Epithelial cell of esophagus (primary cell): ENCODE measurements at regions not wholly inside any gene's neighbourhood (a gene's known extent, or its start where the extent isn't known, plus 50 kb on each side); places are given as distances from the start of the nearest gene placed in this dataset.

Experiments
- DNase-seq: peaks from one replicate; pipeline ENCODE4 v3.0.0; 2010; ENCODE audit warnings: low read depth
- H3K4me3 ChIP-seq: 2 replicates; pipeline ENCODE4 v1.5.1; 2011; ENCODE audit warnings: mild to moderate bottlenecking, low read length, control low read depth
- CTCF ChIP-seq: IDR thresholded peaks from 2 replicates; pipeline ENCODE4 v1.5.1; 2011; ENCODE audit warnings: low read depth, mild to moderate bottlenecking, low read length, control low read depth, inconsistent platforms; ENCODE audit not compliant: insufficient read depth; ENCODE audit errors: missing control alignments

- TF ChIP-seq CTCF = no peak
- peak; percentile 7 for DNase-seq
- no peak overlapping the region for H3K4me3 ChIP-seq
These were observed 1291.0 kb upstream of the SLC10A2 start for GRCh38 chr13:104357174-104357573.

- no peak for TF ChIP-seq CTCF
- DNase-seq = no peak
- no peak overlapping the region for H3K4me3 ChIP-seq
These were observed 1288.9 kb upstream of the SLC10A2 start for GRCh38 chr13:104355041-104355670.

GRCh38 chr13:104327211-104327610, 1261.0 kb upstream of the SLC10A2 start:
- no peak for TF ChIP-seq CTCF
- peak; percentile 22 for DNase-seq
- no peak overlapping the region for H3K4me3 ChIP-seq

GRCh38 chr13:104326523-104326922, 1260.3 kb upstream of the SLC10A2 start:
- H3K4me3 ChIP-seq = no peak overlapping the region
- TF ChIP-seq CTCF = no peak
- no peak for DNase-seq

- no peak overlapping the region for H3K4me3 ChIP-seq
- TF ChIP-seq CTCF = no peak
- DNase-seq = no peak
These were observed 1255.5 kb upstream of the SLC10A2 start for GRCh38 chr13:104321756-104322155.

GRCh38 chr13:104320446-104320845, 1254.2 kb upstream of the SLC10A2 start:
- H3K4me3 ChIP-seq = no peak overlapping the region
- no peak for DNase-seq
- no peak for TF ChIP-seq CTCF

- peak; percentile 53 for TF ChIP-seq CTCF
- DNase-seq = peak; percentile 47
- H3K4me3 ChIP-seq = no peak overlapping the region
These were observed 1251.9 kb upstream of the SLC10A2 start for GRCh38 chr13:104318121-104318520.
